ENCODE measurements at regions not wholly inside any gene's neighbourhood (a gene's known extent, or its start where the extent isn't known, plus 50 kb on each side); places are given as distances from the start of the nearest gene placed in this dataset.

DNA sequence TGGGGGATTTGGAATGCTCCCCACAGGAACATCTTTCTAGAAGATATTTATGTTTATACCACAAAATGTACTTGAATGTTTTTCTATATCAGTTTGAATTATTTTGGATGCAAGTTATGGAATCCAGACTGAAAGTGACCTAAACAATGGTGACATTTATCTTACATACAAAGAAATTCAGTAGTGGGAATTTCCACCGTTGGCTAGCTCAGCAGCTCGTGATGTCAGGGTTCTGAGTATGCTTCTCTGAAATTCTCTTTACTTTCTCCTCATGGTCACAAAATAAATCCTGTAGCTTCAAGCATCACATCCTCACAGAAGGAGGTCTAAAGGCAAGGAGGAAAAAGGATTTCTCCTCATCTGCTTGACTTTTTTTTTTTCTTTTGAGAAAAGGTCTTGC is 105.3 kb downstream of the AKAIN1 start:
- TF ChIP-seq, protein P1, sequence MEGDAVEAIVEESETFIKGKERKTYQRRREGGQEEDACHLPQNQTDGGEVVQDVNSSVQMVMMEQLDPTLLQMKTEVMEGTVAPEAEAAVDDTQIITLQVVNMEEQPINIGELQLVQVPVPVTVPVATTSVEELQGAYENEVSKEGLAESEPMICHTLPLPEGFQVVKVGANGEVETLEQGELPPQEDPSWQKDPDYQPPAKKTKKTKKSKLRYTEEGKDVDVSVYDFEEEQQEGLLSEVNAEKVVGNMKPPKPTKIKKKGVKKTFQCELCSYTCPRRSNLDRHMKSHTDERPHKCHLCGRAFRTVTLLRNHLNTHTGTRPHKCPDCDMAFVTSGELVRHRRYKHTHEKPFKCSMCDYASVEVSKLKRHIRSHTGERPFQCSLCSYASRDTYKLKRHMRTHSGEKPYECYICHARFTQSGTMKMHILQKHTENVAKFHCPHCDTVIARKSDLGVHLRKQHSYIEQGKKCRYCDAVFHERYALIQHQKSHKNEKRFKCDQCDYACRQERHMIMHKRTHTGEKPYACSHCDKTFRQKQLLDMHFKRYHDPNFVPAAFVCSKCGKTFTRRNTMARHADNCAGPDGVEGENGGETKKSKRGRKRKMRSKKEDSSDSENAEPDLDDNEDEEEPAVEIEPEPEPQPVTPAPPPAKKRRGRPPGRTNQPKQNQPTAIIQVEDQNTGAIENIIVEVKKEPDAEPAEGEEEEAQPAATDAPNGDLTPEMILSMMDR (IDR thresholded peaks at IDR 0.05): no peak
- H3K36me3 Mint-ChIP-seq (ENCODE audit: low read depth): no peaks in the 10 kb centered on the region
- intact Hi-C loops (cut with micrococcal nuclease): no loop called here
- H3K4me3 Mint-ChIP-seq: no peak overlapping the region
- CTCF ChIA-PET: no interaction called here
- POLR2A ChIA-PET: no interaction called here
- H3K9me3 Mint-ChIP-seq: peaks cover 9% of the 10 kb centered on the region
- H3K4me1 Mint-ChIP-seq: no peaks in the 10 kb centered on the region
- DNase-seq (no peak), ATAC-seq (ENCODE audit: low read depth) (no peak)
- H3K27ac Mint-ChIP-seq: no peak overlapping the region
- H3K27me3 Mint-ChIP-seq: no peaks in the 10 kb centered on the region

DNA sequence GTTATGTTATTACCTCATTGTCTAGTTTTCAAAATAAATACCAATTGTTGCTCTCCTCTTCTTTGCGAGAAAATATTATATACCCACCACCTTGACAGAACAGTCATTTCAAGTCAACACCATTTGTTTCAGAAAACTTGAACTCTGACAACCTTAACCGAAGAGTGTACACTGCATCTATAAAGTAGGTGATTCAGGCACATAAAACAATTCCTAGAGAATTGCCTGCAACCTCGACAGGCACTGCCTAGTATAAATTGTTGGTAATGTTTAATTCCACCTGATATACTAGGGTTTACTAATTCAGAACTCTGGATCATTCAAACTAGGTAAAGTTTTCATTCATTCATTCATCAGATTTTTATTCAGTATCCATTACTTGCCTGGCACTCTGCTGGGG is 121.8 kb downstream of the AKAIN1 start:
- Mint-ChIP-seq H3K27me3 (peaks cover 2% of the 10 kb centered on the region), H3K4me3 (no peak overlapping the region), H3K9me3 (no peaks in the 10 kb centered on the region), H3K27ac (no peak overlapping the region), H3K36me3 (ENCODE audit: low read depth) (no peaks in the 10 kb centered on the region), H3K4me1 (no peaks in the 10 kb centered on the region)
- DNase-seq: no peak
- intact Hi-C loops (cut with micrococcal nuclease): no loop called here
- ChIA-PET CTCF (no interaction called here), POLR2A (no interaction called here)
- no peak for ATAC-seq (ENCODE audit: low read depth)
- TF ChIP-seq, protein P1 (IDR thresholded peaks at IDR 0.05): no peak

DNA sequence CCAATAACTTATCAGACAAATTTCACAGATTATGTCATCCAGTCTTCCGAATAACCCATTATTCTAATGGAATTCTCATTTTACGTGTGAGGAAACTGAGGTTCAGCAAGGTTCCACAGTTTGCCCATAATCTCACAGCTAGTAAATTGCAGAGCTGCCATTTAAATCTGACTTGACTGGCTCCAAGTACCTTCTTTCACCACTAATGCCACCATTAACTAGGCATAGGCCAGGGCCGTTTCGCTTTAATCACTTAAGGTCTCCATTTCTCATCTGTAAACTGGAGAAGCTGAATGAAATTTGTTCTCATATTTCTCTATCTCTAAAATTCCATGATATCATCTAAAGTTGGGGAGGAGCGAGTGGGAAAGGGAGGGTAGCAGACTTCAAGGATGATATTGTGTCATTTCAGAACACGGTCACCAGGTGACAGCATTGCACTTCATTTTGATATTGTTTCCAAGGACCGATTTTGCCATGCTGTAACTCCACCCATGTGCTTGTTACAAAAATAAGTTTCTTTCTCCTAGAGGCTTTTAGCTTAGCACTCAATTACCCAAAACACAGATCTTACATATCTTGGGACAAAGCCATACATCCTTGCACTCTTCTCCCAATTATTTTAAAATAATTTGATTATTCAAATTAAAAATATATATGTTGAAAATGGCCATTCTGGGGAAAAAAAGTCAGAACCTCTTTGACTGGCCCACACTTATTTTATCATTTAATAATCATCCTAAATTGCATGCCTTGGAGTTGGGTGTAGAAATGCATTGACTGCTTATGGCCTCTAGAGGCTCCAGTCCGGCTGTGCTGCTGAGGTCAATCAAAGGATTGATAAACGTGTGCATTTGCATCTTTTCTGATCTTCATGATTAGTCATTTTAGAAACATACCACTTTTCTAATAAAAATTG is 123.8 kb downstream of the AKAIN1 start:
- ATAC-seq (ENCODE audit: low read depth) (no peak), DNase-seq (no peak)
- no peaks in the 10 kb centered on the region for H3K4me1 Mint-ChIP-seq
- TF ChIP-seq, protein P1 (IDR thresholded peaks at IDR 0.05): no peak
- H3K27ac Mint-ChIP-seq: no peak overlapping the region
- ChIA-PET POLR2A (no interaction called here), CTCF (interaction anchor here (1.4 kb wide), 1 partner anchor 10 kb away, joined by 5 read pairs; no protein-coding TSS in a partner anchor)
- peaks cover 2% of the 10 kb centered on the region for H3K27me3 Mint-ChIP-seq
- H3K4me3 Mint-ChIP-seq: no peak overlapping the region
- no peaks in the 10 kb centered on the region for H3K9me3 Mint-ChIP-seq
- no peaks in the 10 kb centered on the region for H3K36me3 Mint-ChIP-seq (ENCODE audit: low read depth)
- intact Hi-C loops (cut with micrococcal nuclease): loop anchor here (1.0 to 5.0 kb wide), 3 partner anchors 352 to 1409 kb away; no protein-coding TSS in a partner anchor

DNA sequence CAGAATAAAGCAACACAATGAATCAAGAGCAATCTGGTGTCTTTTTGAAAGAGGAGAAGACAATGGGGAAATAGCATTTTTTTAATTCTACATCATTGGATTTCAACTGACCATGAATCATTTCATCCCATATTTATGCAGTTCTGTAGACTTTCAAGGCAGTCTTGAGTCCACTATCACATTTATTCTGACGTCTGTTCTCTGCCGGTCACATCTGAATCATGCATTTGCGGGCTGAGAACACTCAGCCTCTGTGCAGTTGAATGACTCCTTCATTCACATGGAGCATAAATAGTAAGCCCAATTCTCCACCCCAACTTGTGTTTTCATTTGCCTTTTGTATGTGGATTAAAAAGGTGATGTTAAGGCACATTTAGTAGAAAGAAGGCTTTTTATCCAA is 128.2 kb downstream of the AKAIN1 start:
- ATAC-seq (ENCODE audit: low read depth) (no peak), DNase-seq (no peak)
- H3K27me3 Mint-ChIP-seq: peaks cover 2% of the 10 kb centered on the region
- H3K36me3 Mint-ChIP-seq (ENCODE audit: low read depth): no peaks in the 10 kb centered on the region
- H3K4me3 Mint-ChIP-seq: no peak overlapping the region
- no peak overlapping the region for H3K27ac Mint-ChIP-seq
- TF ChIP-seq, protein P1 (IDR thresholded peaks at IDR 0.05): no peak
- intact Hi-C loops (cut with micrococcal nuclease): no loop called here
- POLR2A ChIA-PET: no interaction called here
- H3K4me1 Mint-ChIP-seq: no peaks in the 10 kb centered on the region
- CTCF ChIA-PET: no interaction called here
- H3K9me3 Mint-ChIP-seq: no peaks in the 10 kb centered on the region

DNA sequence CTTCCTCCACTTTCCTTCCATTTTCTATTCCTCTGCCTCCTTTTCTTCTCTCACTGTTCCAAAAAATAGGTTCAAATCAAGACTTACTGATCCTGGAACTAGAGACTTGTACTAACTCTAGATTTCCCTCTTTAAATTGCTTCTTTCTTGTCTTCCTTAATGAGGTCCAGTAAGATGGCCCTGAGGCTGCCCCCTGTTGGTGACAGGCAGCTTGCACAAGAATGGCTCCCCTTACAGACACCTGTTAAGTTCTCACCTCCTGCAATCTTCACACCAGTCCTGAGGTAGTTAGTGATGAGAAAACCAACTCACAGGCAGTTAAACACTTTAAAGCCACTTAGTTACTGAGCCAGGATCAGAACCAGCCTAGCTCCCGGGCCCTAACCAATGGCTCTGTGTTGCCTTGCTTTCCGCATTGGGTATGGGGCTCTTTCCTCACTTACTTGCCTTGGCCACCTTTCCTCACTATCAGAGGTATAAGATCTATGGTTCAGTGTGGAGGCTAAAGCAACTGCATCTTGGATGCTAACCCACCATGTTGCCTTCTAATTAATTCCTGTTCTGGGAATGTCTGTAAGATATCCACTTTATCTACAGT is 130.6 kb downstream of the AKAIN1 start:
- ChIA-PET CTCF (no interaction called here), POLR2A (no interaction called here)
- H3K27ac Mint-ChIP-seq: no peak overlapping the region
- H3K9me3 Mint-ChIP-seq: no peaks in the 10 kb centered on the region
- DNase-seq (no peak), ATAC-seq (ENCODE audit: low read depth) (no peak)
- H3K4me1 Mint-ChIP-seq: no peaks in the 10 kb centered on the region
- H3K4me3 Mint-ChIP-seq: no peak overlapping the region
- H3K27me3 Mint-ChIP-seq: peaks cover 6% of the 10 kb centered on the region
- intact Hi-C loops (cut with micrococcal nuclease): no loop called here
- TF ChIP-seq, protein P1 (IDR thresholded peaks at IDR 0.05): no peak
- no peaks in the 10 kb centered on the region for H3K36me3 Mint-ChIP-seq (ENCODE audit: low read depth)
